ENCODE measurements at regions not wholly inside any gene's neighbourhood (a gene's known extent, or its start where the extent isn't known, plus 50 kb on each side); places are given as distances from the start of the nearest gene placed in this dataset.

GRCh38 chr1:184237588-184237987, 149.2 kb upstream of the C1orf21 start:
- TF ChIP-seq CTCF (conservative IDR thresholded peaks at IDR 0.05) (no peak), ZFX (IDR thresholded peaks at IDR 0.05) (no peak)

Measured in C4-2B (cell line).